ENCODE measurements at regions not wholly inside any gene's neighbourhood (a gene's known extent, or its start where the extent isn't known, plus 50 kb on each side); places are given as distances from the start of the nearest gene placed in this dataset.

DNA sequence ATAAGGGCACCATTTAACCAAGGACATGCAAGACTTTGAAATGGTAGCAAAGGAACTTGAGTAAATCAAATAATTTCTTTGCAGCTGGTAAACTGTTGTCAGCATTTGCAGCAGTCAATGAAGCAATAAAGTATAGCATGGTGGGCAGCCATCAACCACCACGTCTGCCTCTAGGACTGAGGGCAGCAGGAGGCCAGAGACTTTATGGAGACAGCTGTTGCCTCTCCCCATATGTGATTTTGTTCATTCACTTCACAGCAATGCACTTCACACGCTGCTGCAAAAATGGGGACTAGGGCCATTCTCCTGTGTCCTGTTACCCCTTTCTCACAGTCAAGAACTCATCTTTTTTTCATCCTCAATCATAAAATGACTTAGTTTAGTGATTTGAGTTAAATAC is 51.3 kb upstream of the PCDH9 start:
- no peak overlapping the region for H3K9ac ChIP-seq (ENCODE audit: insufficient read length)
- H3K27ac ChIP-seq: no peak overlapping the region
- H3K9me3 ChIP-seq (ENCODE audit: low read depth, low read length): no peaks in the 10 kb centered on the region
- TF ChIP-seq EZH2 (IDR thresholded peaks at IDR 0.05) (no peak), FOXP2 (optimal IDR thresholded peaks at IDR 0.05; ENCODE audit: control extremely low read depth, extremely low read length, insufficient read depth) (no peak), POLR2AphosphoS5 (IDR thresholded peaks at IDR 0.05; ENCODE audit: borderline replicate concordance, low read depth, low read length) (no peak)
- no peaks in the 10 kb centered on the region for H3K36me3 ChIP-seq (ENCODE audit: insufficient read depth, low read length)
- DNase-seq (ENCODE audit: low read depth, low spot score): no peak
- H3K4me3 ChIP-seq: no peak overlapping the region

All from SK-N-MC (cell line).